ENCODE measurements at regions not wholly inside any gene's neighbourhood (a gene's known extent, or its start where the extent isn't known, plus 50 kb on each side); places are given as distances from the start of the nearest gene placed in this dataset.

DNA sequence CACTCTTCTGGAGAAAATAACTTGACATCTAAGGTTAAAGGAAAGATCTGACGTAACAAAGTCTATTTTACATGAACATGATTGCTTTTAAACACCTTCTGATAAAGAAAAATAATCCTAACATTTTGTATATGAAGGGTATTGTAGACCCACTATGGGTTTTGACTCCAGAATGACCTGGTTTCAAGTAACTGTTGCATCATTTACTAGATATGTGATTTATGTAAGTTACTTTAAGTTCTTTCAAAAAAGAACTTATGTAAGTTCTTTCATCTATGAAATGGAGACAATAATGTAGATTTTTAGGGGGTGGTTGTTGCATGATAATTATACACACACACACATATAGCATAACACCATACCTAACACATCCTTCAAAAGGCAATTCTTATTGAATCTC lies 147.6 kb upstream of the MIR17HG start:
- ChIA-PET POLR2A (no interaction called here), CTCF (no interaction called here)
- H3K9me3 ChIP-seq (ENCODE audit: control insufficient read depth, insufficient read depth, low read length): no peaks in the 10 kb centered on the region
- H3K27ac ChIP-seq (ENCODE audit: low read depth, low read length): no peak overlapping the region
- no peaks in the 10 kb centered on the region for H3K27me3 ChIP-seq (ENCODE audit: control insufficient read depth, insufficient read depth, low read length)
- no peak for DNase-seq (ENCODE audit: low read depth, low spot score)
- H3K4me3 ChIP-seq (ENCODE audit: low read depth, low read length): no peak overlapping the region
- no peak for TF ChIP-seq CTCF (IDR thresholded peaks at IDR 0.05; ENCODE audit: low read depth, low read length)

GRCh38 chr13:91200486-91200885 lies 147.0 kb upstream of the MIR17HG start:
- TF ChIP-seq CTCF (IDR thresholded peaks at IDR 0.05; ENCODE audit: low read depth, low read length): no peak
- CTCF ChIA-PET: no interaction called here
- POLR2A ChIA-PET: no interaction called here

DNA sequence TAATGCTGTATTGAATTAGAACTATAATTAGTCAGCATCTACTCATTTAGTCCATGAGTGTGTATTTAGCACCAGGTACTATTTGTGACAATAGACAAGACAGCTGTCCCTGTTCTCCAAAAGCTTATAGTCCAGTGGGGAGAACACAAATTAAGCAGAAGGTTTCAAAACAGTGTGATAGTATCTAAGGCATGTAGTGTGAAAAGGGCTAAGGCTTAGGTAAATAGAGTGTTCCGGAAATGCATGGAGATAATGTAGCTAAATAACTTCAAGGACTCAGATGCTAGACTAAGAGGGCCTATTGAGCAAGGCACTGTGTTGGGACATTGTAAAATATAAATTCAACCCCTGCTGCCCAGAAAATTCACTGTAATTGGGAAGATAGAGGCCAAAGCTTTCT lies 144.1 kb upstream of the MIR17HG start:
- H3K27ac ChIP-seq (ENCODE audit: low read depth, low read length): no peak overlapping the region
- ChIA-PET POLR2A (no interaction called here), CTCF (no interaction called here)
- H3K9me3 ChIP-seq (ENCODE audit: control insufficient read depth, insufficient read depth, low read length): no peaks in the 10 kb centered on the region
- no peak overlapping the region for H3K4me3 ChIP-seq (ENCODE audit: low read depth, low read length)
- H3K27me3 ChIP-seq (ENCODE audit: control insufficient read depth, insufficient read depth, low read length): no peaks in the 10 kb centered on the region
- DNase-seq (ENCODE audit: low read depth, low spot score): no peak
- no peak for TF ChIP-seq CTCF (IDR thresholded peaks at IDR 0.05; ENCODE audit: low read depth, low read length)

More at GRCh38 chr13:91200486-91200885, 147.0 kb upstream of the MIR17HG start:
- no peaks in the 10 kb centered on the region for H3K27me3 ChIP-seq (ENCODE audit: control insufficient read depth, insufficient read depth, low read length)
- no peak for DNase-seq (ENCODE audit: low read depth, low spot score)
- no peaks in the 10 kb centered on the region for H3K9me3 ChIP-seq (ENCODE audit: control insufficient read depth, insufficient read depth, low read length)
- H3K4me3 ChIP-seq (ENCODE audit: low read depth, low read length): no peak overlapping the region
- no peak overlapping the region for H3K27ac ChIP-seq (ENCODE audit: low read depth, low read length)

- Histone ChIP-seq H3K9me3 (ENCODE audit: control insufficient read depth, insufficient read depth, low read length) (no peaks in the 10 kb centered on the region), H3K4me3 (ENCODE audit: low read depth, low read length) (no peak overlapping the region), H3K27me3 (ENCODE audit: control insufficient read depth, insufficient read depth, low read length) (no peaks in the 10 kb centered on the region), H3K27ac (ENCODE audit: low read depth, low read length) (no peak overlapping the region)
- ChIA-PET CTCF (no interaction called here), POLR2A (no interaction called here)
- TF ChIP-seq CTCF (IDR thresholded peaks at IDR 0.05; ENCODE audit: low read depth, low read length): no peak
- DNase-seq (ENCODE audit: low read depth, low spot score): no peak
These were observed 140.2 kb upstream of the MIR17HG start for GRCh38 chr13:91207261-91207660.

GRCh38 chr13:91211510-91211909 lies 136.0 kb upstream of the MIR17HG start:
- H3K27ac ChIP-seq (ENCODE audit: low read depth, low read length): no peak overlapping the region
- no peak for DNase-seq (ENCODE audit: low read depth, low spot score)
- H3K4me3 ChIP-seq (ENCODE audit: low read depth, low read length): no peak overlapping the region
- no peaks in the 10 kb centered on the region for H3K9me3 ChIP-seq (ENCODE audit: control insufficient read depth, insufficient read depth, low read length)
- TF ChIP-seq CTCF (IDR thresholded peaks at IDR 0.05; ENCODE audit: low read depth, low read length): no peak
- POLR2A ChIA-PET: no interaction called here
- CTCF ChIA-PET: no interaction called here
- no peaks in the 10 kb centered on the region for H3K27me3 ChIP-seq (ENCODE audit: control insufficient read depth, insufficient read depth, low read length)

Measured in AG04450 (cell line).